Activated naive CD8-positive, alpha-beta T cell treated with anti-CD3 and anti-CD28 coated beads, Interleukin-2, amount 50 U/mL, for 16 hours (primary cell): ENCODE measurements at regions not wholly inside any gene's neighbourhood (a gene's known extent, or its start where the extent isn't known, plus 50 kb on each side); places are given as distances from the start of the nearest gene placed in this dataset.
"Not testable (repeated sequence)": the region's sequence is repeated elsewhere in the genome, so short reads cannot be mapped to it uniquely, and the experiment has no call there.

Experiments
- DNase-seq: peaks from one replicate; pipeline ENCODE4 v3.0.0-alpha.2; 2020; ENCODE audit warnings: low read depth, low spot score

GRCh38 chr5:39618391-39618790 is 193.6 kb upstream of the DAB2 start:
- no peak for DNase-seq

DNA sequence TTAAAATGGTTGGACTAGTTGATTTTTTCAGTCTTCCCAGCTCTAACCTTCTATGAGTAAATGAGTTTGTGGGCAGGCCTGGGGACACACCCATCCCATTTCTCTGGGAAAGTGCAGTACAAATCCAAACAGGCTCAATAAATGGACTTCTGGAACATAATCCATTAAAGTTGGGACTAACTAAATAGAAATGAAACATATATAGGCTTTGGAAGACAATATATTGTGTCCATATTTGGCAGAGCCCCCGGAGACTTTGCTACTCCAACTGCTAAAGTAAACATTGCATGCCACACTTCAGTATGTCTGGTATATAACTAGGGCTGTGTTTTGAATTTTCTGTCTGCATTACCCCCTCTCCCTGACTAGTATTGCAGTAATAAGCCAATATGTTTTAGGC is 191.4 kb upstream of the DAB2 start:
- DNase-seq = no peak

GRCh38 chr5:39611076-39611475 is 186.3 kb upstream of the DAB2 start:
- not testable (repeated sequence) for DNase-seq

- DNase-seq = no peak
These were observed 183.2 kb upstream of the DAB2 start for GRCh38 chr5:39608024-39608423.

DNA sequence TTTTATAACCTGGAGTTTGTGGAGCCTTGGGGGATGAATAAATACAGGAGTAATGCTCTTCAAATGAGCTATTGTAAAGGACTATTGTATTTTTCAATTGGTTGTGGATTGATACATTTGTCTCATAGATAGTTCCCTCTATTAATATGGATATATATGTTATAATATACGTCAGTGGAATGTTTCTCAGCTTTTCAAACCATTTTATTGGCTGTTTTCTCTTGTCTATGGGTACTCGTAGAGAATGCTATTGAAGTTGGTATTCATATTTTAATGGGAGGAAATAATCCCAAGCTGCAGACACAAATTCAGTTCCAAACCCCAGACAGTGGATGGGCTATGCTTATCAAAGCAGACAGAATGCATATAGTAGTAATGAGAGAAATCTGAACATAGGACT is 181.8 kb upstream of the DAB2 start:
- no peak for DNase-seq

DNA sequence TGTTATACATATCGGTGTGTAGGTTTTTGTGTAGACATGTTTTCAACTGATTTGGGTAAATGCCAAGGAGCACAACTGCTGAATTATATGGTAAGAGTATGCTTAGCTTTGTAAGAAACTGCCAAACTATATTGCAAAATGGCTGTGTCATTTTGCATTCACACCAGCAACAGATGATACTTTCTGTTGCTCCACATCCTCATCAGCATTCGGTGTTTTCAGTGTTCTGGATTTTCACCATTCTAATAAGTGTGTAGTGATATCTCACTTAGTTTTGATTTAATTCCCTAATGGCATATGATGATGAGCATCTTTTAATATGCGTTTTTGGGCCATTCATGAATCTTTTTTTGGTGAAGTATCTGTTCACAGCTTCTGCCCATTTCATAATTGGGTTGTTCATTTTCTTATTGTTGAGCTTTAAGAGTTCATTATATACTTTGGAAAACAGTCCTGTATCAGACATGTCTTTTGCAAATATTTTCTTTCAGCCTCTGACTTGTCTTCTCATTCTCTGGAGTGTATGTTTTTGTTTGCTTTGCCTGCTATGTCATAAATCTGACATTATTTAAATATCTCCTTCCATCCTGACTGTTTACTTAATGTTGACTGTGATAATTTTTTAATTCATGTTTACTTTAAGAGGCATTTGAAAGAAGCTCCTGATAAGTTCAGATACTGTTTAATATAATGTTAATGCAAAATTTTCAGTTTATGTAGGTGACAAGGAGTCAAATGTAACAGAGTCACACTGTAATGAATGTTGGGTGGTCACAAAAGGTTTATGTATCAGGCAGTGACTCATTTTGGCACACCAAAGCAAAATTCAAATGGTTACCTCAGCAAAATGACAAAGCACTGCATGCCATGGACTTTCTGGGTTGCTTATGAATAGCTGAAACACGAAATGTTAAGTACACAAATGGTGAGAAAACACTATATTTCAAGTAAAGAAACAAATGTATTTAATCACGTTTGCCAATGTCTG is 181.1 kb upstream of the DAB2 start:
- no peak for DNase-seq

- no peak for DNase-seq
These were observed 180.4 kb upstream of the DAB2 start for GRCh38 chr5:39605145-39605544.

- DNase-seq = no peak
These were observed 179.7 kb upstream of the DAB2 start for GRCh38 chr5:39604491-39604890.

- DNase-seq = no peak
These were observed 175.1 kb upstream of the DAB2 start for GRCh38 chr5:39599721-39600431.

GRCh38 chr5:39598661-39599248 is 174.0 kb upstream of the DAB2 start:
- no peak for DNase-seq

DNA sequence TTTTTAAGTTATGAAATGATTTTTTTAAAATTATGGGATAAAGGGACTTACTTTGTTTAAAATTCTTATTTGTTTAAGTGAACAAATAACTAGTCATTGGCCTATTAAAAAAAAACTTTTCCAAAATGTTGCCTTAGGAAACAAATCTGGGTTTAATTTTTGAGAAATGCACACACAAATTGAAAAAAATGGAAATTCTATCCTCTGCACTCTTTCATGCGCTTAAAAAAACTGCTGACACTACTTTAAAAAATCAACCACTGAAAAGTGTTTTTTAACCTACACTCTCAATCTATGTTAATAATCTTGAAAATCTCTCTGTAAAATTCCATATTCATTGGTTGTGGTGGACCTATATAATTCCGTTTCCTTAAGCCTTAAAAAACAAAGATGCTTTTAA is 163.4 kb upstream of the DAB2 start:
- no peak for DNase-seq

DNA sequence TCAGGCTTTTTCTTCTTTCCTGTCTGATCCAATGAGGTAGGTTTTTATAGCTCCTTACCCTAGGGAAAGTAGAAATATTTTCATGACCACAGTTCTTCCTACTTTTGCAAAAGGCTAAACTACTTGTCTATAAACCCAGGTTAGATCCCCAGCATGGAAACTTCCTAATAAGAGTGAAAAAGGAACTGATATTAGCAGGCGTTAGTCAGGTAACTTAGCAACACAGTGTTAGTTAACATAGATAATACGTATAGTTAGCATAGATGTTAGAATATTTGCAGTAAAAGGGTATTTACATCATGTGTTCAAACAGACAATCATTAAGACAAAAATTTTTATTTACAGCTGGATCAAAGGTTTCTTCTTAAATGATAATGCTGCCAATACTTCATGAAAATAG is 162.9 kb upstream of the DAB2 start:
- DNase-seq = no peak

GRCh38 chr5:39586185-39586584 is 161.4 kb upstream of the DAB2 start:
- DNase-seq = no peak

DNA sequence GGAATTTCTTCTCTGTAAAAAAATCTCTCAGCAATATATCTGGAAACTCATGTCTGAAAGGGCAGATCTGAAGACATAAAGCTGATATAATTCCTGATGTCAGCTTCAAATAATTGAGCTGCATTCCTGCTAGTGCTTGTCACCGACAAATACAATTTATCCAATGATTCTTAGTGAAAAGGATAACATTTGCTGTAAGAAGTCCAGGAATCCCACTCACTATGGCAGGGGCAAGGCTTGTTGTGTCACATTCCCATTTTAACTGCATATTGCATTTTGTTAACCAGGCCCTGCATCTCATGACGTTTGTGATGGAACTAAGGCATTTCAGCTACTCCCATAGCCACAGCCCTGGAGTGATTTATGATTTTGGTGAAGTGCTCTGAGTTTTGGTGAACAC is 160.1 kb upstream of the DAB2 start:
- DNase-seq = no peak

GRCh38 chr5:39580702-39581453 is 156.1 kb upstream of the DAB2 start:
- DNase-seq = no peak

GRCh38 chr5:39579750-39580149 is 155.0 kb upstream of the DAB2 start:
- DNase-seq = no peak

- no peak for DNase-seq
These were observed 154.2 kb upstream of the DAB2 start for GRCh38 chr5:39578887-39579497.

DNA sequence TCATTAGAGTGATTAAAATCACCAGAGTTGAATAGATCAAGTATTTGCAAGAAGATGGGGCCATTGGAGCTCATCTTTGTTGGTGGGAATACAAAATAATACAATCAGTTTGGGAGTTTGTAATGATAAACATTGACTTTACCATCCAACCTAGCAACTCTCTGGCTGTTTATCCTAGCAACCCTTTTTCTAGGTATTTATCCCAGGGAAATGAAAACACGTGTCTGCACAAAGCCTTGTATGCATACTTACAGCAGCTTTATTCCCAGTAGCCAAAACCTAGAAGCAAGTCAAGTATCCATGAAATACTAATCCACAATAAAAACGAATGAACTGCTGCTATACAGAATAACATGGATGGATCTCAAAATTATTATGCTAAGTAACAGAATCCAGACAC is 152.7 kb upstream of the DAB2 start:
- DNase-seq = no peak

GRCh38 chr5:39570403-39571027 is 145.7 kb upstream of the DAB2 start:
- DNase-seq = no peak

DNA sequence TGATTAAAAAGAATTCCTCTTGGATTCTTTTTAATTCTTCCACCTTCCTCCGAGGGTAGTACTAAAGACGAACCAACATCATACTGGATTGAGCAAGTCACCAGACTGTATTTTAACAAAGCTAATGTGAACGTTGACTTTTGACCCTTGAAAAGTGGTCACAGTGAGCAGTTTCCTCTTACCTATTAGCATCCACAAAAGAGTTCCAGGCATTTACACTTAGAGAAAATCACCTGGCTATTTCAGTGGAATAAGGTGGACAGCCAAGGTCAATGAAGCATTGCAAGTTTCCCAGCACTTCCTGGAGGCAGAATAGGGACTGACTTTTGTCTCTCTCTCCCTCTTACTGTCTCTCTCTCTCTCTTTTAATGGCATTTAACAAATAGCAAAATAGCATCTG is 145.1 kb upstream of the DAB2 start:
- no peak for DNase-seq

- no peak for DNase-seq
These were observed 142.1 kb upstream of the DAB2 start for GRCh38 chr5:39566891-39567290.
